ENCODE measurements at regions not wholly inside any gene's neighbourhood (a gene's known extent, or its start where the extent isn't known, plus 50 kb on each side); places are given as distances from the start of the nearest gene placed in this dataset.

DNA sequence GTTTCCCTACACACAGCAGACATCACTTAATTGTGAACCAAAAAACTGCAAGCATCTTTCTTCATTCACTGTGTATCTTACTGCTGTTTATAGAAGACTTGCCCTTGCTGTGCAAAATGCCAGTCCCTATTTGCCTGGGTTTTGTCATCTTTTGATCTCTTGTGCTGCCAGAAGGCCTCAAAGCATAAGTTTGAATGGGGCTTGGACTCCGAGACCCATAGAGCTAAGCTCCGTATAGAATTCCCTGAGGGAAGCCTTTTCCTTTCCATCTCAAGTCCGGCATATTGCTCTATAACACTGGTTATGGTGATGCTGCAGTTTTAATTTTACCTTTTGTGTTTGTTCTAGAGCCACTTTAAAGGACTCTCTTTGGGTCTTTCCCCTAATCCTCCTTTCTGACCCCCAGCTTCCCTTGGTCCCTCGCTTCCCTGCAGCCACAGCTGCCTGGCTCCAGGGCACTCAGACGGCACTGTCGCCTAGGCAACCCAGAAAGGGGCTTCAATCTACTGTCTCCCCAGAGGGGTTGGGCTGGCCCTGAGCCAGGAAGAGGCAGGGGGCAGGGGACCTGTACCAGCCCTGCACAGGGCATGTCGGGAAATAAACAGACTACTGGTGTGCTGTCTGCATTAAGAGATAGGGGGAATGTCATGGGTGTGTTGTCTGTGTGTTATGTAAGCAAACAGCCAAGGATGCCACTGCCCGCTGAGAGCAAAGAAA is 73.4 kb upstream of the MELK start:
- ATAC-seq (ENCODE audit: low read depth) = no peak
- H3K18ac ChIP-seq (ENCODE audit: low read depth, low read length) = no peak overlapping the region
- no peak overlapping the region for H2AK5ac ChIP-seq (ENCODE audit: low read depth, low read length)
- intact Hi-C loops (cut with micrococcal nuclease) (no loop called here), in situ Hi-C loops (cut with MboI; ENCODE audit: low sequenced_read_pairs) (no loop called here), dilution Hi-C loops (cut with HindIII; ENCODE audit: low sequenced_read_pairs, unreplicated experiment) (no loop called here)
- H3K9me1 ChIP-seq (ENCODE audit: insufficient read depth, low read length) = no peaks in the 10 kb centered on the region
- TF ChIP-seq CEBPB (IDR thresholded peaks at IDR 0.05; ENCODE audit: low read depth, low read length) (no peak), NFE2L2 (IDR thresholded peaks at IDR 0.05; ENCODE audit: low read depth, low read length) (no peak), MAZ (IDR thresholded peaks at IDR 0.05; ENCODE audit: borderline replicate concordance, low read depth, low read length) (no peak), POLR2A (IDR thresholded peaks at IDR 0.05; ENCODE audit: low read depth, low read length) (no peak), CHD1 (IDR thresholded peaks at IDR 0.05; ENCODE audit: low read depth, low read length) (no peak), MXI1 (IDR thresholded peaks at IDR 0.05; ENCODE audit: borderline replicate concordance, low read depth, low read length) (no peak), RCOR1 (IDR thresholded peaks at IDR 0.05; ENCODE audit: insufficient replicate concordance, low read length) (no peak), RFX5 (IDR thresholded peaks at IDR 0.05; ENCODE audit: low read depth, low read length) (no peak), MAFK (IDR thresholded peaks at IDR 0.05; ENCODE audit: low read depth, low read length) (no peak), BHLHE40 (IDR thresholded peaks at IDR 0.05; ENCODE audit: low read depth, low read length) (no peak), FOS (IDR thresholded peaks at IDR 0.05; ENCODE audit: low read depth, low read length) (no peak), CTCF (conservative IDR thresholded peaks at IDR 0.05; ENCODE audit: low read depth, low read length) (no peak), SMC3 (IDR thresholded peaks at IDR 0.05; ENCODE audit: low read depth, low read length) (no peak)
- TF ChIP-seq, protein P1, sequence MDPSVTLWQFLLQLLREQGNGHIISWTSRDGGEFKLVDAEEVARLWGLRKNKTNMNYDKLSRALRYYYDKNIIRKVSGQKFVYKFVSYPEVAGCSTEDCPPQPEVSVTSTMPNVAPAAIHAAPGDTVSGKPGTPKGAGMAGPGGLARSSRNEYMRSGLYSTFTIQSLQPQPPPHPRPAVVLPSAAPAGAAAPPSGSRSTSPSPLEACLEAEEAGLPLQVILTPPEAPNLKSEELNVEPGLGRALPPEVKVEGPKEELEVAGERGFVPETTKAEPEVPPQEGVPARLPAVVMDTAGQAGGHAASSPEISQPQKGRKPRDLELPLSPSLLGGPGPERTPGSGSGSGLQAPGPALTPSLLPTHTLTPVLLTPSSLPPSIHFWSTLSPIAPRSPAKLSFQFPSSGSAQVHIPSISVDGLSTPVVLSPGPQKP (IDR thresholded peaks at IDR 0.05; ENCODE audit: borderline replicate concordance, low read depth, low read length) = no peak
- TF ChIP-seq, protein P2, sequence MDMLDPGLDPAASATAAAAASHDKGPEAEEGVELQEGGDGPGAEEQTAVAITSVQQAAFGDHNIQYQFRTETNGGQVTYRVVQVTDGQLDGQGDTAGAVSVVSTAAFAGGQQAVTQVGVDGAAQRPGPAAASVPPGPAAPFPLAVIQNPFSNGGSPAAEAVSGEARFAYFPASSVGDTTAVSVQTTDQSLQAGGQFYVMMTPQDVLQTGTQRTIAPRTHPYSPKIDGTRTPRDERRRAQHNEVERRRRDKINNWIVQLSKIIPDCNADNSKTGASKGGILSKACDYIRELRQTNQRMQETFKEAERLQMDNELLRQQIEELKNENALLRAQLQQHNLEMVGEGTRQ (IDR thresholded peaks at IDR 0.05; ENCODE audit: low read depth, low read length) = no peak
- H3K56ac ChIP-seq (ENCODE audit: extremely low read depth, insufficient read depth, low read length) = no peak overlapping the region
- 0 out of 2 replicates have a peak, but pooled peaks cover 2% of the 10 kb centered on the region for H3K9me3 ChIP-seq (ENCODE audit: control insufficient read depth, insufficient read depth, low read length)
- H2BK15ac ChIP-seq (ENCODE audit: low read depth, low read length) = no peak overlapping the region
- H3K4ac ChIP-seq (ENCODE audit: low read depth, low read length) = no peak overlapping the region
- no peaks in the 10 kb centered on the region for H3K4me1 ChIP-seq (ENCODE audit: control insufficient read depth, insufficient read depth, low read length)
- H2AK9ac ChIP-seq (replicated peaks; ENCODE audit: low read depth, low read length, poor library complexity) = no peak overlapping the region
- no peaks in the 10 kb centered on the region for H3K79me1 ChIP-seq (ENCODE audit: low read depth in 1 of 2, low read length in 2 of 2)
- H3K14ac ChIP-seq (replicated peaks; ENCODE audit: low read depth, low read length) = no peak overlapping the region
- no peak overlapping the region for H2BK20ac ChIP-seq (ENCODE audit: low read depth, low read length)
- H2BK120ac ChIP-seq (ENCODE audit: low read depth, low read length) = no peak overlapping the region
- no peak overlapping the region for H4K91ac ChIP-seq (ENCODE audit: insufficient read depth, low read depth, low read length)
- DNase-seq = no peak
- POLR2A ChIA-PET (ENCODE audit: unreplicated experiment) = no interaction called here
- H3K27ac ChIP-seq (ENCODE audit: insufficient read depth, low read length) = no peak overlapping the region
- no peak overlapping the region for H4K8ac ChIP-seq (ENCODE audit: low read depth in 2 of 2, low read length in 2 of 2)
- CTCF ChIA-PET = no interaction called here
- no peak overlapping the region for H4K5ac ChIP-seq (ENCODE audit: low read depth, low read length)
- H2BK5ac ChIP-seq (ENCODE audit: low read depth, low read length, poor library complexity, severe bottlenecking) = no peak overlapping the region
- peaks cover 13% of the 10 kb centered on the region for H3K27me3 ChIP-seq (ENCODE audit: control insufficient read depth, insufficient read depth, low read length)
- BruUV-seq (replicated peaks) = no TSS peak
- no peaks in the 10 kb centered on the region for H4K20me1 ChIP-seq (ENCODE audit: insufficient read depth, low read length)
- no peaks in the 10 kb centered on the region for H3K36me3 ChIP-seq (ENCODE audit: control insufficient read depth, insufficient read depth, low read length)
- H3K9ac ChIP-seq (ENCODE audit: low read depth, low read length) = no peak overlapping the region
- WGBS, 2 experiments (ENCODE audit: extremely low coverage in 2 of 2, insufficient read length in 1 of 2) = no CpG with 5 or more reads among the region's 8 CpGs
- H3K4me3 ChIP-seq (ENCODE audit: insufficient read depth, low read depth, low read length) = no peak overlapping the region
- no peak overlapping the region for H3K23ac ChIP-seq (ENCODE audit: low read depth, low read length)
- H2AFZ ChIP-seq (replicated peaks; ENCODE audit: low read length, poor library complexity) = no peak overlapping the region
- H3K4me2 ChIP-seq (ENCODE audit: low read depth, low read length) = no peak overlapping the region

Measured in IMR-90 (cell line).